NAMALWA (cell line): ENCODE measurements at regions not wholly inside any gene's neighbourhood (a gene's known extent, or its start where the extent isn't known, plus 50 kb on each side); places are given as distances from the start of the nearest gene placed in this dataset.
"Not testable (repeated sequence)": the region's sequence is repeated elsewhere in the genome, so short reads cannot be mapped to it uniquely, and the experiment has no call there.

Experiments
- DNase-seq: peaks from one replicate; pipeline ENCODE4 v3.0.0-alpha.2; 2015; ENCODE audit warnings: low spot score

- DNase-seq, result no peak
These were observed 349.4 kb downstream of the RFC3 start for GRCh38 chr13:34167347-34167746.

GRCh38 chr13:34172048-34172447 lies 354.1 kb downstream of the RFC3 start:
- no peak for DNase-seq

GRCh38 chr13:34174671-34175145 lies 356.8 kb downstream of the RFC3 start:
- no peak for DNase-seq

GRCh38 chr13:34175551-34175950 lies 357.6 kb downstream of the RFC3 start:
- DNase-seq, result no peak

- DNase-seq, result no peak
These were observed 358.7 kb downstream of the RFC3 start for GRCh38 chr13:34176633-34177032.

- no peak for DNase-seq
These were observed 361.5 kb downstream of the RFC3 start for GRCh38 chr13:34179481-34179880.

- no peak for DNase-seq
These were observed 362.0 kb downstream of the RFC3 start for GRCh38 chr13:34179927-34180326.

GRCh38 chr13:34181256-34181655 lies 363.3 kb downstream of the RFC3 start:
- not testable (repeated sequence) for DNase-seq

GRCh38 chr13:34189946-34190345 lies 372.0 kb downstream of the RFC3 start:
- no peak for DNase-seq

GRCh38 chr13:34201050-34201913 lies 383.3 kb downstream of the RFC3 start:
- no peak for DNase-seq

- no peak for DNase-seq
These were observed 389.4 kb downstream of the RFC3 start for GRCh38 chr13:34207334-34207733.

GRCh38 chr13:34207872-34208271 lies 389.9 kb downstream of the RFC3 start:
- no peak for DNase-seq

GRCh38 chr13:34208336-34208735 lies 390.4 kb downstream of the RFC3 start:
- no peak for DNase-seq

GRCh38 chr13:34210341-34210740 lies 392.4 kb downstream of the RFC3 start:
- no peak for DNase-seq

- no peak for DNase-seq
These were observed 396.7 kb downstream of the RFC3 start for GRCh38 chr13:34214686-34215085.

GRCh38 chr13:34216256-34216655 lies 398.3 kb downstream of the RFC3 start:
- no peak for DNase-seq

GRCh38 chr13:34217343-34218025 lies 399.5 kb downstream of the RFC3 start:
- DNase-seq, result no peak

- DNase-seq, result no peak
These were observed 406.0 kb downstream of the RFC3 start for GRCh38 chr13:34223984-34224383.

GRCh38 chr13:34224877-34225276 lies 406.9 kb downstream of the RFC3 start:
- no peak for DNase-seq

GRCh38 chr13:34230271-34230670 lies 412.3 kb downstream of the RFC3 start:
- no peak for DNase-seq

- DNase-seq, result no peak
These were observed 423.4 kb downstream of the RFC3 start for GRCh38 chr13:34241332-34241731.

GRCh38 chr13:34243403-34243802 lies 425.5 kb downstream of the RFC3 start:
- no peak for DNase-seq

- DNase-seq, result no peak
These were observed 428.6 kb downstream of the RFC3 start for GRCh38 chr13:34246511-34246910.
